NB4 (cell line): ENCODE measurements at regions not wholly inside any gene's neighbourhood (a gene's known extent, or its start where the extent isn't known, plus 50 kb on each side); places are given as distances from the start of the nearest gene placed in this dataset.

Source experiments
- DNase-seq: peaks from one replicate; pipeline ENCODE4 v3.0.0; 2010; ENCODE audit warnings: low read depth
- H3K4me3 ChIP-seq: one replicate; pipeline ENCODE4 v1.5.1; 2011; ENCODE audit warnings: mild to moderate bottlenecking, low read depth, low read length, moderate library complexity
- CTCF ChIP-seq: IDR thresholded peaks from one replicate; pipeline ENCODE4 v1.5.1; 2012; ENCODE audit warnings: low read depth, low read length
- MAX ChIP-seq: IDR thresholded peaks from 2 replicates; pipeline ENCODE4 v1.6.1; 2011; ENCODE audit warnings: low read depth, low read length
- MYC ChIP-seq: IDR thresholded peaks from 2 replicates; pipeline ENCODE4 v1.6.1; 2011; ENCODE audit warnings: low read depth, low read length
- POLR2A ChIP-seq: IDR thresholded peaks from 2 replicates; pipeline ENCODE4 v1.6.1; 2011; ENCODE audit warnings: mild to moderate bottlenecking; ENCODE audit not compliant: insufficient read length; ENCODE audit errors: extremely low read depth

GRCh38 chr11:69908511-69909220 lies 89.5 kb upstream of the FGF3 start:
- H3K4me3 ChIP-seq, result no peak overlapping the region
- DNase-seq, result no peak
- TF ChIP-seq CTCF (no peak), POLR2A (no peak), MAX (no peak), MYC (no peak)

GRCh38 chr11:69909561-69910518 lies 90.6 kb upstream of the FGF3 start:
- DNase-seq, result peak; percentile 36
- H3K4me3 ChIP-seq, result no peak overlapping the region
- TF ChIP-seq POLR2A, result no peak
- peak; percentile 82 for TF ChIP-seq CTCF

GRCh38 chr11:69910519-69911309 lies 91.5 kb upstream of the FGF3 start:
- no peak for TF ChIP-seq MYC
- TF ChIP-seq MAX, result no peak
- no peak for TF ChIP-seq CTCF
- TF ChIP-seq POLR2A, result no peak
- no peak overlapping the region for H3K4me3 ChIP-seq
- no peak for DNase-seq

- no peak for DNase-seq
- no peak overlapping the region for H3K4me3 ChIP-seq
- TF ChIP-seq MAX, result no peak
- TF ChIP-seq POLR2A, result no peak
- TF ChIP-seq MYC, result no peak
- no peak for TF ChIP-seq CTCF
Measured at GRCh38 chr11:69911310-69912160, 92.3 kb upstream of the FGF3 start.
